ENCODE measurements at regions not wholly inside any gene's neighbourhood (a gene's known extent, or its start where the extent isn't known, plus 50 kb on each side); places are given as distances from the start of the nearest gene placed in this dataset.

- no peak for TF ChIP-seq POLR2A (IDR thresholded peaks at IDR 0.05)
- TF ChIP-seq, protein P1, sequence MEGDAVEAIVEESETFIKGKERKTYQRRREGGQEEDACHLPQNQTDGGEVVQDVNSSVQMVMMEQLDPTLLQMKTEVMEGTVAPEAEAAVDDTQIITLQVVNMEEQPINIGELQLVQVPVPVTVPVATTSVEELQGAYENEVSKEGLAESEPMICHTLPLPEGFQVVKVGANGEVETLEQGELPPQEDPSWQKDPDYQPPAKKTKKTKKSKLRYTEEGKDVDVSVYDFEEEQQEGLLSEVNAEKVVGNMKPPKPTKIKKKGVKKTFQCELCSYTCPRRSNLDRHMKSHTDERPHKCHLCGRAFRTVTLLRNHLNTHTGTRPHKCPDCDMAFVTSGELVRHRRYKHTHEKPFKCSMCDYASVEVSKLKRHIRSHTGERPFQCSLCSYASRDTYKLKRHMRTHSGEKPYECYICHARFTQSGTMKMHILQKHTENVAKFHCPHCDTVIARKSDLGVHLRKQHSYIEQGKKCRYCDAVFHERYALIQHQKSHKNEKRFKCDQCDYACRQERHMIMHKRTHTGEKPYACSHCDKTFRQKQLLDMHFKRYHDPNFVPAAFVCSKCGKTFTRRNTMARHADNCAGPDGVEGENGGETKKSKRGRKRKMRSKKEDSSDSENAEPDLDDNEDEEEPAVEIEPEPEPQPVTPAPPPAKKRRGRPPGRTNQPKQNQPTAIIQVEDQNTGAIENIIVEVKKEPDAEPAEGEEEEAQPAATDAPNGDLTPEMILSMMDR (IDR thresholded peaks at IDR 0.05) = no peak
These were observed 415.8 kb upstream of the MKI67 start for GRCh38 chr10:128541926-128542475.
